ENCODE measurements at regions not wholly inside any gene's neighbourhood (a gene's known extent, or its start where the extent isn't known, plus 50 kb on each side); places are given as distances from the start of the nearest gene placed in this dataset.

DNA sequence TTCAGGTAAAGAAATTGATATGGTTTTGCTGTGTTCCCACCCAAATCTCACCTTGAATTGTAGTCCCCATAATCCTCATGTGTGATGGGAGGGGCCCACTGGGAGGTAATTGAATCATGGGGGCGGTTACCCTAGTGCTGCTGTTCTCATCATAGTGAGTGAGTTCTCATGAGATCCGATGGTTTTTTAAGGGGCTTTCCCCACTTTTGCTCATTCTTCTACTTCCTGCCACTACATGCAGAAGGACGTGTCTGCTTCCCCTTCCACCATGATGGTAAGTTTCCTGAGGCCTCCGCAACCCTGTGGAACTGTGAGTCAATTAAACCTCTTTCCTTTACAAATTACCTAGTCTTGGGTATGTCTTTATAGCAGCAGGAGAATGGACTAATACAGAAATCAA, 69.3 kb downstream of the MIS18A start:
- CTCF ChIA-PET: no interaction called here
- no TSS peak for BruUV-seq (replicated peaks)
- FAIRE-seq (no peak), ATAC-seq (no peak), DNase-seq (ENCODE audit: low read depth, low spot score) (no peak)
- no peak overlapping the region for H3K4me3 ChIP-seq
- H3K27me3 ChIP-seq (replicated peaks in 1 of 2; ENCODE audit: control insufficient read depth in 2 of 2, insufficient read depth in 2 of 2, low read length in 1 of 2): no peaks in the 10 kb centered on the region
- in situ Hi-C loops (cut with MboI) (no loop called here), intact Hi-C loops (cut with micrococcal nuclease; ENCODE audit: unreplicated experiment) (no loop called here)
- H4K20me1 ChIP-seq (ENCODE audit: control insufficient read depth, insufficient read depth): no peaks in the 10 kb centered on the region
- SMC1A ChIA-PET (ENCODE audit: uncharacterized antibody, unreplicated experiment): no interaction called here
- H3K27ac ChIP-seq (ENCODE audit: control insufficient read depth, insufficient read depth): no peak overlapping the region
- POLR2A ChIA-PET: no interaction called here
- no peak overlapping the region for H3K9ac ChIP-seq (ENCODE audit: control insufficient read depth, insufficient read depth, low read length)
- no peaks in the 10 kb centered on the region; the same call in 2 of the 3 replicates for H3K9me3 ChIP-seq (replicated peaks; ENCODE audit: control insufficient read depth, insufficient read depth, low read length)
- RAD21 ChIA-PET (ENCODE audit: unreplicated experiment): no interaction called here
- H2AFZ ChIP-seq (ENCODE audit: control insufficient read depth, low read depth, low read length): no peak overlapping the region
- no peaks in the 10 kb centered on the region for H3K4me1 ChIP-seq (ENCODE audit: control insufficient read depth, insufficient read depth, low read length)
- TF ChIP-seq CREM (IDR thresholded peaks at IDR 0.05; ENCODE audit: low read depth) (no peak), FOXK2 (IDR thresholded peaks at IDR 0.05) (no peak)
- WGBS (ENCODE audit: insufficient coverage, insufficient replicate concordance, low lambda C conversion rate, missing lambda C conversion rate): 35% methylated on average over 4 of the region's 4 CpGs
- H3K36me3 ChIP-seq (ENCODE audit: control insufficient read depth in 2 of 2, insufficient read depth in 2 of 2, low read length in 1 of 2): no peaks in the 10 kb centered on the region
- no peak overlapping the region for H3K4me2 ChIP-seq (ENCODE audit: control insufficient read depth, insufficient read depth)
- no peaks in the 10 kb centered on the region for H3K79me2 ChIP-seq (ENCODE audit: control insufficient read depth, insufficient read depth, low read length)

DNA sequence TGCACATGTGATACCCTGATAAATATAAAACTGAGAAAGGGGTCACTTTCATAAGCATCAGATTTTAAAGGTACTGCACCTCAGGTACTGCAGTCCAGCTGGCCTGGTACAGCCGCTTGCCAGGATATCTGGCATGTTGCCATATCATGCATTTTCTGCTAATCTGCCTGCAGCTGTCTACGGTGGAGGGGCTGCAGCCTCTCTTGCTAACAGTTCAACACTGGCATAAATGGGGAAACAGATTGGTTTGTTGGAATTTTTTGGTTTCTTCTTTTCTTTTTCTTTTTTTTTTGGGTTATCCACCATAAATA, 71.5 kb downstream of the MIS18A start:
- H3K79me2 ChIP-seq (ENCODE audit: control insufficient read depth, insufficient read depth, low read length): no peaks in the 10 kb centered on the region
- no peak overlapping the region for H3K9ac ChIP-seq (ENCODE audit: control insufficient read depth, insufficient read depth, low read length)
- BruUV-seq (replicated peaks): no TSS peak
- intact Hi-C loops (cut with micrococcal nuclease; ENCODE audit: unreplicated experiment): no loop called here
- no peaks in the 10 kb centered on the region for H3K27me3 ChIP-seq (replicated peaks in 1 of 2; ENCODE audit: control insufficient read depth in 2 of 2, insufficient read depth in 2 of 2, low read length in 1 of 2)
- H4K20me1 ChIP-seq (ENCODE audit: control insufficient read depth, insufficient read depth): no peaks in the 10 kb centered on the region
- in situ Hi-C loops (cut with MboI): no loop called here
- no peak overlapping the region for H3K4me2 ChIP-seq (ENCODE audit: control insufficient read depth, insufficient read depth)
- no peak for FAIRE-seq
- POLR2A ChIA-PET: no interaction called here
- ATAC-seq: no peak
- TF ChIP-seq SRF (IDR thresholded peaks at IDR 0.05; ENCODE audit: low read depth in 2 of 2, low read length in 2 of 2) (no peak), NFYA (IDR thresholded peaks at IDR 0.05; ENCODE audit: borderline replicate concordance, low read depth, low read length) (no peak), SUZ12 (IDR thresholded peaks at IDR 0.05; ENCODE audit: unreplicated experiment) (no peak)
- TF ChIP-seq, protein P1, sequence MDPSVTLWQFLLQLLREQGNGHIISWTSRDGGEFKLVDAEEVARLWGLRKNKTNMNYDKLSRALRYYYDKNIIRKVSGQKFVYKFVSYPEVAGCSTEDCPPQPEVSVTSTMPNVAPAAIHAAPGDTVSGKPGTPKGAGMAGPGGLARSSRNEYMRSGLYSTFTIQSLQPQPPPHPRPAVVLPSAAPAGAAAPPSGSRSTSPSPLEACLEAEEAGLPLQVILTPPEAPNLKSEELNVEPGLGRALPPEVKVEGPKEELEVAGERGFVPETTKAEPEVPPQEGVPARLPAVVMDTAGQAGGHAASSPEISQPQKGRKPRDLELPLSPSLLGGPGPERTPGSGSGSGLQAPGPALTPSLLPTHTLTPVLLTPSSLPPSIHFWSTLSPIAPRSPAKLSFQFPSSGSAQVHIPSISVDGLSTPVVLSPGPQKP (IDR thresholded peaks at IDR 0.05; ENCODE audit: low read depth, low read length): no peak
- TF ChIP-seq, protein P2, sequence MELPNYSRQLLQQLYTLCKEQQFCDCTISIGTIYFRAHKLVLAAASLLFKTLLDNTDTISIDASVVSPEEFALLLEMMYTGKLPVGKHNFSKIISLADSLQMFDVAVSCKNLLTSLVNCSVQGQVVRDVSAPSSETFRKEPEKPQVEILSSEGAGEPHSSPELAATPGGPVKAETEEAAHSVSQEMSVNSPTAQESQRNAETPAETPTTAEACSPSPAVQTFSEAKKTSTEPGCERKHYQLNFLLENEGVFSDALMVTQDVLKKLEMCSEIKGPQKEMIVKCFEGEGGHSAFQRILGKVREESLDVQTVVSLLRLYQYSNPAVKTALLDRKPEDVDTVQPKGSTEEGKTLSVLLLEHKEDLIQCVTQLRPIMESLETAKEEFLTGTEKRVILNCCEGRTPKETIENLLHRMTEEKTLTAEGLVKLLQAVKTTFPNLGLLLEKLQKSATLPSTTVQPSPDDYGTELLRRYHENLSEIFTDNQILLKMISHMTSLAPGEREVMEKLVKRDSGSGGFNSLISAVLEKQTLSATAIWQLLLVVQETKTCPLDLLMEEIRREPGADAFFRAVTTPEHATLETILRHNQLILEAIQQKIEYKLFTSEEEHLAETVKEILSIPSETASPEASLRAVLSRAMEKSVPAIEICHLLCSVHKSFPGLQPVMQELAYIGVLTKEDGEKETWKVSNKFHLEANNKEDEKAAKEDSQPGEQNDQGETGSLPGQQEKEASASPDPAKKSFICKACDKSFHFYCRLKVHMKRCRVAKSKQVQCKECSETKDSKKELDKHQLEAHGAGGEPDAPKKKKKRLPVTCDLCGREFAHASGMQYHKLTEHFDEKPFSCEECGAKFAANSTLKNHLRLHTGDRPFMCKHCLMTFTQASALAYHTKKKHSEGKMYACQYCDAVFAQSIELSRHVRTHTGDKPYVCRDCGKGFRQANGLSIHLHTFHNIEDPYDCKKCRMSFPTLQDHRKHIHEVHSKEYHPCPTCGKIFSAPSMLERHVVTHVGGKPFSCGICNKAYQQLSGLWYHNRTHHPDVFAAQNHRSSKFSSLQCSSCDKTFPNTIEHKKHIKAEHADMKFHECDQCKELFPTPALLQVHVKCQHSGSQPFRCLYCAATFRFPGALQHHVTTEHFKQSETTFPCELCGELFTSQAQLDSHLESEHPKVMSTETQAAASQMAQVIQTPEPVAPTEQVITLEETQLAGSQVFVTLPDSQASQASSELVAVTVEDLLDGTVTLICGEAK (IDR thresholded peaks at IDR 0.05; ENCODE audit: borderline replicate concordance): no peak
- no peaks in the 10 kb centered on the region for H3K36me3 ChIP-seq (ENCODE audit: control insufficient read depth in 2 of 2, insufficient read depth in 2 of 2, low read length in 1 of 2)
- no peaks in the 10 kb centered on the region for H3K4me1 ChIP-seq (ENCODE audit: control insufficient read depth, insufficient read depth, low read length)
- no peak overlapping the region for H2AFZ ChIP-seq (ENCODE audit: control insufficient read depth, low read depth, low read length)
- SMC1A ChIA-PET (ENCODE audit: uncharacterized antibody, unreplicated experiment): no interaction called here
- no peak overlapping the region for H3K27ac ChIP-seq (ENCODE audit: control insufficient read depth, insufficient read depth)
- CTCF ChIA-PET: no interaction called here
- no peak for DNase-seq (ENCODE audit: low read depth, low spot score)
- WGBS (ENCODE audit: insufficient coverage, insufficient replicate concordance, low lambda C conversion rate, missing lambda C conversion rate): 17% methylated on average over 2 of the region's 2 CpGs
- no peak overlapping the region for H3K4me3 ChIP-seq
- H3K9me3 ChIP-seq (replicated peaks; ENCODE audit: control insufficient read depth, insufficient read depth, low read length): no peaks in the 10 kb centered on the region; the same call in 2 of the 3 replicates
- RAD21 ChIA-PET (ENCODE audit: unreplicated experiment): no interaction called here
